HG03159 (cell line): ENCODE measurements at regions not wholly inside any gene's neighbourhood (a gene's known extent, or its start where the extent isn't known, plus 50 kb on each side); places are given as distances from the start of the nearest gene placed in this dataset.

Experiments used
- ATAC-seq: cut with Tn5 transposase; IDR thresholded peaks from one replicate; pipeline ENCODE4 v1.9.1; 2021; ENCODE audit warnings: mild to moderate bottlenecking, moderate library complexity; ENCODE audit not compliant: unreplicated experiment

DNA sequence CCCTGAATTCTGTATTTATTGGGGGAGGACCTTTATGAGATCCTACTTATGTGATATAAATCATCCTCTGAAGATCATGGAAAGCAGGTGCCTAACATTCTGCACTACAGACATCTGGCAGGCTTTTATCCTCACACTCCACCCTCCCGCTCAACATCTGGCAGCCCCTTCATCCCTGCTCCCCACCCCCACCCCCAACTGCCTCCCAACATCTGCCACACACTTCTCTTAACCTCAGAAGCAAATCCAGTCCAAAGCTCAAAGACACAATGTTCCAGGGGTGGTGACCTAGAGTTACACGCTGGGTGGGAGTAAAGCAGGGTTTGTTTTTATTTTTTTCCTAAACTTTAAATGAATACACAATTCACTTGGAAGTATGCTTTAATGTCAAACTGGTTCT is 184.5 kb upstream of the ATP11B start:
- ATAC-seq, result no peak

DNA sequence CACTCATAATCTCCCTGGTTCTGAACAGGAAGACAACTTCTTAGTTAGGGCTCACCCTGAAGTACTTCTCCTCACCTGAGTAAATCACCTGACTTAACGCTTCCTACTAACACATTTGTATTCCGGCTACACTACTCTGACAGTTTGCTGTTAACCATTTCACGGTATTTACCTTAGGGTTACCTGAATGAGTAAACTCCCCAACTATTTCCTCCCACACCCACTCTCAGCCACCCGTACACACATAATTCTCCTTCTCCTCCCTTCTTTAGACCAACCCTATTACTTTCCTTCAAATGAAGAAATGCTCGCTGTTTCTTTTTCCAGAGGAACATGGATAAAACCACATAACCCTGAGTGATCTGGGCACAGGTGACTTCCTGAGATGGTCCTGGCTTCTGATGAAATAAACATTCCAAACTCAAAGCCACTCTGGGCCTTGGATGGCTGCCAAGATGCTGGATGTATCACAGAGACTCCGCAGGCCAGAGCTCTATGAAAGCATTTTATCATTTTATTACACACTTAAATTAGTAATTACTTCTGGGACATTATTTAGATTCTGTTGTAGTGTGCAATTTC is 183.6 kb upstream of the ATP11B start:
- no peak for ATAC-seq

DNA sequence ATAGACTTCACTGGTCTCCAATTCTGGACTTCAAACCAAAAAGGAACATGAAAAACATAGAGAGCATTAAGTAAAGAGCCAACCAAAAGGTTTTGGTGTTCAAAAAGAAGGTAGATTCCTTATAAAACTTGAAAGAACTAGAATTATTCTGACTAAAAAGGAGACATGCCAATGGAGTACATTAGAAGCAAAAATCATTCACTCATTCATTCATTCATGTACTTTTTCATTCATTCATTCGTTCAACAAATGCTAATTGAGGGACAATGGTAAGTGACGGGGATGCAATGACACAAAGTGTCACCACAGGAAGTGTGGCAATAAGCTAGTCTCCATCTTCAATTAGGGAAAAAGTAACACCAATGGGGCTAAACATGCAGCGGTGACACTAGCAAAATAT is 181.0 kb upstream of the ATP11B start:
- ATAC-seq, result no peak

DNA sequence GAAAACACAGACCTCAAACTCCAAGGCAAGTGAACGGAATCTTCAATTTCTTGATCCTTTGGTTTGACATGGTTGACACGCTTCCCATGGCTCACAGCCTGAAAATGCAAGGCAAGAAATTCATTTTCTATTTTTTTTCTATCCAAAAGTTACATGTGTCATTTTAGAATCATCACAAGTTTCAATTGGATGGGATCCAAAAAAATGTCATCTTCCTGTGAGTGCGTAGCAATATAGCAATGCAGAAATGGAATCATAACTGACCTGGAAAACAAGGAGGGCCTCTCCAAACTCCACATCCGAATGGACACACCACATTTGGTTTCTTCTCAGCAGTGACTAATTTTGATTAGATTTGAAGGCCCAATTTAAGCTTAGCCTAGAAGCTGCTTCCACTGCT is 175.8 kb upstream of the ATP11B start:
- no peak for ATAC-seq

DNA sequence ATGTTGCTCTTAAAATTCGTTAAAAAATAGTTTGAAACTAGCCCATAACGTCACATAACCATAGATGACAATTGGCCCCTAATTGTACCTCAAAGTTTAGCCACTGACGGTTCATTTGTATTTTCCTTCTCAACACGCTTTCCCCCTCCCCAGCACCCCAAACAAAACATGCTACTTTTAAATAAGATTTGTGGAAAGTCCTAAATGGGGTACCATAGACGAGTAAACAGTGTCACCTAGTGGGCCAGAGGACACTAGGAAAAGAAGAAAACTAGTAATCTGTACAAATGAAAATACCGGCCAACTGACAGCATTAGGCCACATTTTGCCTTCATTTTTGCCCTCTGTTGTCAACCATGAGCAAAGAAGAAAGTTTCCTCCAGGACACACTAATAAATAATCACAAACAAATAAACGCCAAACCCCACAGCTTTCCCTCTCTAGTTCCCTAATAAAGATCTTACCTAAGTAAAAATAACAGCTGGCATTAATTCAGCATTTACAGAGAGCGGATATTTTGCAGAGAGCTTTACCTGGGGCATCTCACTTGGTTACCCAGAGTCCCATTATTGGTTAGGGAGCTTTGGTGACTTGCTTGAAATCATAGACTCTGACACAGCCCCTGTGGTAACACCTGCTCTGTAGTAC is 175.1 kb upstream of the ATP11B start:
- ATAC-seq, result no peak

DNA sequence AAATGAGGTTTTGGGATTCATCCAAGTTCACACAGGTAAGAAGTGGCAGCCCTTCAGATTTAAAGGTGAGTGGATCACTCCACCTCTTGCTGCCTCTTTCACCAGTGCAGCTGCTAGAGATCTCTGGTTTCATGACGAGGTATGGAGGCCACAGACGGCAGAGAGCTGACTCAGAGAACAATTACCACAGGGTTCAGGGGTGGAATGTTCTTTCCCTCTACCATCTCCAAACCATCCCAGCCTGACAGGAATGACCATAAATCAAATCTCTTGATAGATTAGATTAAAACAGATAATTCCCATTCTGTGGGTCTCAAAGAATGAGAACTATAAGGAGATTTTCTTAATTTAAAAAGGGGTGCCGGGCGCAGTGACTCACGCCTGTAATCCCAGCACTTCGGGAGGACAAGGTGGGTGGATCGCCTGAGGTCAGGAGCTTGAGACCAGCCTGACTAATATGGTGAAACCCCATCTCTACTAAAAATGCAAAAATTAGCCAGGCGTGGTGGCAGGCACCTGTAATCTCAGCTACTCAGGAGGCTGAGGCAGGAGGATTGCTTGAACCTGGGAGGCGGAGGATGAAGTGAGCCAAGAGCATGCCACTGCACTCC is 174.2 kb upstream of the ATP11B start:
- ATAC-seq, result no peak

DNA sequence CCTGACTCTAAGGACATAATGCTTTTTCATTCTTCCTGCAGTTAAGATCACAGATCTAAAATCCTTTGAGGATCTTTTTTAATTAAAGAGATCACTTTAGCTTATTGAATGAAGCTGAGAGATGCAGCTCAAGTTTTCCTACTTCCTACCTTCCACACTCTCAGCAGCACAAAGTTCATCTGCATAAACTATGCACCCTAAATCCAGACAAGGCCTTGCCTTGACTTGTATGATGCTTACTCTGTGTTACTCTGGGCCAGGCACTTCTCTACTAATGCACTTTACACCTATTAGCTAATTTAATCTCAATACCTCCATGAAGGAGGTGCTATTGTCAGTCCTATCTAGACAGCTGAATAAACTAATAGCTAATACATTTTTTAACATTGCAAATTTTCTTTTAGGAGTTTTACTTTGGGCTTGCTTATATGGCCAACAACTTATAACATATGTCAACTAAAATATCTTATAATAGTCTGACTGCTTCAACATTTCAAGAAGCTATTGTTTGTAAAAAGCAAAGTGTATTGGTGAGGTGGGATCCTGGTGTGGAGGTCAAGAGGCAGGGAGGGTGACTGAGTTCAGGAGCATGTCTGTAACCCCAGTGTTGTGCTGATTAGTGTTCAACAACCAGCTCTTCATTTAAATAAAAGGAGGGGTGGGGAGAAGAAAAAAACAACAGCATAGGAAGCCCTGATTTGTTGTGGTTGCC is 172.4 kb upstream of the ATP11B start:
- no peak for ATAC-seq

DNA sequence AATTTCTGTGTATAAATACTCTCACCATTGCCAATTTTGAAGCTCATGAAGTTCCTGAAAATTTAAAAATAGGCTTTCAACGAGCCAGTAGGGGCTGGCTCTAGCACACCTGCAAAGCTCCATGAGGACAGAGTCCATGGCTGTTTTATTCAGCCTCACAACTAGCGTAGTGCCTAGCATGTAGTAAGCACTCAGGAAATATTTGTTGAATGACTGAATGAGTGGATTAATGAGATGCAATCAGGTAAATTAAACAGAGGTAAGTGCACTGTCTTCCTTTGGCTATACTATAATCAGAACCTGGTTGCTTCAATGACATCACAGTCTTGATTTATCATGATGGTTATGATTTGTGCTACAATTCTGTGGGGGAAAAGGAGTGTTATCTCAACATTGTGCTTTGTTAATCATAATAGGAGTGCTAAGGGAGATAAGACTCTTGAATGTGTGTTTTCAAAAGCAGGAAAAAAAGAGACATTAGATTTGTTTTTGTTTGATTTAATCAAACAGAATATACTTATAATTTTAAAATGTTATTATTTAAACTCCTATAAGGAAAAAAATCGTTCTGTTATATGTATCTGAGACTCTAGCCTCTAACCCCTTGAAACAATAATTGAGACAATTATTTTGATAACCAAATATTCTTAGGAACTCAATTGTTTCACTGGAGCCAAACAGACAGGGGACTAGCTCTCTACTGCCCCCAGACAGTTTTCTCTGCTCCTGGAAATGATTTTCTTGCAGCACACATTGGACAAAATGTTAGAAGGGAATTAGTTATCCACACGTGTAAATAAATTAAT is 171.7 kb upstream of the ATP11B start:
- ATAC-seq, result no peak

DNA sequence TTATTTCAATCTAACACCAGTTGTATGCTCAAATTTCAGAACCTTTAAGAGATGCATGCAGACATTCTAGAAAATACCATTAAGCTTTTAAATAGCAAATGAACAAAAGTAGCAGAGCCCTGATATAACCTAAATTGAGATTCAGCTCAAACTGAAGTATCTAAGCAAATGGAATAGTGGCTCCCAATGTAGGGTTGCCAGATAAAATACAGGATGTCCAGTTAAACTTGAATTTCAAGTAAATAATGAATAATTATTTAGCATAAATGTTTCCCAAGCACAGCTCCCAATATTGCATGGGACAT is 171.1 kb upstream of the ATP11B start:
- no peak for ATAC-seq

DNA sequence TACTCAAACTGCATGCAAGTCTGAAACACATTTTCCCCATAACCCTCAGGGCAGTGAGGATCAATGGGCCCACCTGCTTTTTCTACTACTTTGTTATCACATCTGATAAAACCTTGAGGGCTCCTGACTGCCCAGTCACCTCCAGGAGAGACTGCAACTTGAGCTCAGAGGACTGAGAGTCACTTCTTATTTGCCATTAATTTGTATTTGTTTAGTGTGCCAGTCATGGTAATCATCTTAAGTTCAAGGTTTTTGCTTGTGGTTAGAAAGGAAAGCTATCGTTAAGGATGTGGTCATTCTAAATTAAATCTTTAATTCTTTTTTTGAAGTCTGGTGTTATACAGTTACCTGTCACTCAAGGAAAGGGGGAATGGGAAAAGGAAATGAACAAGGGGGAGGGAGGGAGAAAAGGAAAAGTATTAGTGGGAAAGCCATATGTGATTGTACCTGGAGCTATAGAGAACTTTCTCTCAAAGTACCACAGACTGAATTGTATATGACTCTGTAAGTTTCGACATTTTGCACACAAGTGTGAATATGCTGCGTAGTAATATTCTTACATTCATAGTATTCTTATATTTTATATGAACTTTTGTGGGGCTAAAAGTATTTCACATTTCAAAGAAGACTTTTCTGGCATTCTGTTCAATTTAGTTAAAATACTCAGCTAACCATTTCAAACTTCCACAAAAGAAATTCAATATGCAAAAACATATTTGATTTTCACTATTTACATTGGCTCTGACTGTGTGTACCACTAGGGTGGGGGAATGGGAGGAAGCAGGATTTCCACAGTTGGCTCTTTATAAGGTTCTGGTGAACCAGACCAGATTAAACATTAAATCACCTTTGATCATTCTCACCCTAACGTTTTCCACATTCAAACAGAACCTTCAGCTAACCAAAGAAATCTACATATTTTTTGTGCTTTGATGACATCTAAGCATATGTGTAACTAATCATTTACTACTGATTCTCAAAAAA is 166.5 kb upstream of the ATP11B start:
- ATAC-seq, result no peak

DNA sequence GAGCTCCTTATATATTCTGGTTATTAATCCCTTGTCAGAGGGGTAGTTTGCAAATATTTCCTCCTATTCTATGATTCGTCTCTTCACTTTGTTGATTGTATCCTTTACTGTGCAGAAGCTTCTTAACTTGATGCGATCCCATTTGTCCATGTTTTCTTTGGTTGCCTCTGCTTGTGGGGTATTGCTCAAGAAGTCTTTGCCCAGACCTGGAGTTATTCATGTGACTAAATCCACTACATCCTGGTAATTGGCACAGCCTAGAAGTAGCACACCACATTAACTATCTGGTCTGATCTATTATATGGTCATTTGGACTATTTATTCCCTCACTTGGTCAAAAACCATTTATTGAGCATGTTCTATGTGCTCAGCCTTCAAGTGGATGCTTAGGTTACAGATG is 164.8 kb upstream of the ATP11B start:
- ATAC-seq, result no peak

DNA sequence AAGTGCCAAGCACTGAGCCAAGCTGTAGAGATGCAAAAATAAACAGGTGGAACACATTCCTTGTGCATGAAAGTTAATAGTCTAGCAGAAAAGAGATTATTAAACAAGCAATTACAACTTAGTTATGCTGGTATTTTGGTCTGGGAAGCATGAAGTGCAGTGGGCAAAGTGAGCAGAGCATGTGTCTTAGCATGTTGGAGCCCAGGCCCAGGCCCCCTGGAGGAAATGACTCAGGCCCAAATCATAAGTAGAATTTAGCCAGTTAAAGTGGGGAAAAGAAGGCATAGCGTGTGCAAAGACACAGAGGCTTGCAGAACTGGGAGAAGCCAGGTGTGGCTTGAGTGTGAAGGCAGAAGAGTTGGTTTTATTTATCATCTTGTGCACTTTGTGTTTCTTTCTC is 163.8 kb upstream of the ATP11B start:
- ATAC-seq, result no peak

DNA sequence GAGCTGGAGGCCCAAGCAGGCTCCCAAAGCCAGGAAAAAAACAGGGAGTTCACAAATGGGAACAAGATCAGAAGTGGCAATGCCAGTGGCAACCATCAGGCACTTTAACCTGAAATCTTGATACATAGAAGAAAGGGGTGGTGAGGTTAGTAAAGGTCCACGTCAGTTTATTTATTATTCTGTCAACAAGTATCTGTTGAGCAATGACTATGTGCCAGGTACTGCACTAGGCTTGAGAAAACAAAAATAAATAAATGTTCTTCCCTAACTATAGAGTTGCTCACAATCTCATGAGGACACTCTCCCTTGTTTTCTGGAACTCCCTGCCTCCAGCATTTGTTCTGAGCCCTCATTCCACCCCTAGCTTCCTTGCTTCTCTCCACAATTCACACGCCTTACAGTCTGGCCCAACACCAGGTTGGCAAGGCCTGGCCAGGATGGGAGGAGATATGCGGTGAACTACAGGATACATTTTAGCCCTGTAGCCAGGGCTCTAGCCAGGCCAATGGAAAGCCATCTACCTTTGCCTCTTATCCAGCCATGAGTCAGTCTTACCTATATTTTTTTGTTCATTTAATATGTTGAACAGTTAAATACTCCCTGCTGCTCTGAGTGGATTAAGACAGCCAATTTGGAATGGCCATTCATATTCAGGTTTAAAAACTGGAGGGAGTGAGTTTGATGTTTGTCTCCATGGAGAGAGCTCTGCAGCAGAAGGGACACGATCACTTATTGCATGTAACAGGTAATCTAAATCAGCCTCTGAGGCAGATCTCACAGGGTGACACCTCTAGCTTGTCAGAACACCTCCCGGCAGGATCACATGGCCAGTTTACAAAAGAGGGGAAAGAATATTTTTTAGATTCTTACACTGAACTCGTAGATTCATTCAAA is 161.9 kb upstream of the ATP11B start:
- no peak for ATAC-seq

DNA sequence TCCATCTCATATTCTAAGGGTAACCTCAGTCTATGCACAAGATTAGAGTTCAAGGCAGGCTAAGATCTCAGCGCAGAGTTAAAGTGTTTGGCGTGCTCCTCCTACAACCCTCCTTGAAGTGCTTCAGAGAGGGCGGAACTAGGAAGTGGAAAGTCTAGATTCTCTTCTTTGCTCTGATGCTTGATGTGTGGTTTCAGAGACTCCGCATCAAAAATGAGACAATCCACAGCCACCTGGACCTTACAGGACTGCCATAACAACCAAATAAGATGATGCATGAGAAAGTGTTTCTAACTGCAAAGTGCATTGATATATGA is 161.3 kb upstream of the ATP11B start:
- ATAC-seq, result no peak

DNA sequence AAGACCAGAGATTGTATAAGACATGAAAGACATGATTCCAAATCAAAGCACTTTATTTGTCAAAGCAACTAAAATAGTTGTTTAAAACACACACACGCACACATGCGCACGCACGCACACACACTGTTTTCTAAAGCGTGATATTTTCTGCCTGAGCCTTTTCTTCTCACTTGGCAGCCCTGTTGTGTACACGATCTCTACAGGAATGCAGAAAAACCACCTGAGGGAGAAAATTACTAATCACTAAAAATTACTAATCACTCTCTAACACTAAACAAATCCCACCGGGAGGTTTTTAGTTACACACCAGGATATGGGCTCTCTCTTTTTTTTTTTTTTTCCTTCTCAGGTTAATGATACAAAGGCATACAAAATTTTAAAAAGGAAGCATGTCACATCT is 160.1 kb upstream of the ATP11B start:
- ATAC-seq, result no peak

DNA sequence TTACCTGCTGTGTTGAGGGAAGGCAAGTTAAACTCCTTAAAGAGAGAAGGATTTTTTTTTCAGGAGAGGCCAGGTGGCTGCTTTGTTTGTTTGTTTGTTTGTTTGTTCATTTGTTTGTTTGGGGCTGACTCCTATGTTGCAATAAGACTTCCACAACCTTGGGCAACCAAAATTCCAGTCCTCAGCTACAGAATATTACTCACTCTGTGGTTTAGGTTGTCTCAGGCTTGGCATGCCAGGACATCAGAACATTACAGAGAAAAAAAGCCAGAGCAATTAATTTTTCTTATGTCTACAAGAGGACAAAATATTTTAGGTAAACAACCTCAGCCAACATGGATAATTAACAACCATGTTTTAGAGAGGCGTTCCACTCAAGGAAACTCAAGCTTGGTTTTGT is 156.7 kb upstream of the ATP11B start:
- ATAC-seq, result no peak

DNA sequence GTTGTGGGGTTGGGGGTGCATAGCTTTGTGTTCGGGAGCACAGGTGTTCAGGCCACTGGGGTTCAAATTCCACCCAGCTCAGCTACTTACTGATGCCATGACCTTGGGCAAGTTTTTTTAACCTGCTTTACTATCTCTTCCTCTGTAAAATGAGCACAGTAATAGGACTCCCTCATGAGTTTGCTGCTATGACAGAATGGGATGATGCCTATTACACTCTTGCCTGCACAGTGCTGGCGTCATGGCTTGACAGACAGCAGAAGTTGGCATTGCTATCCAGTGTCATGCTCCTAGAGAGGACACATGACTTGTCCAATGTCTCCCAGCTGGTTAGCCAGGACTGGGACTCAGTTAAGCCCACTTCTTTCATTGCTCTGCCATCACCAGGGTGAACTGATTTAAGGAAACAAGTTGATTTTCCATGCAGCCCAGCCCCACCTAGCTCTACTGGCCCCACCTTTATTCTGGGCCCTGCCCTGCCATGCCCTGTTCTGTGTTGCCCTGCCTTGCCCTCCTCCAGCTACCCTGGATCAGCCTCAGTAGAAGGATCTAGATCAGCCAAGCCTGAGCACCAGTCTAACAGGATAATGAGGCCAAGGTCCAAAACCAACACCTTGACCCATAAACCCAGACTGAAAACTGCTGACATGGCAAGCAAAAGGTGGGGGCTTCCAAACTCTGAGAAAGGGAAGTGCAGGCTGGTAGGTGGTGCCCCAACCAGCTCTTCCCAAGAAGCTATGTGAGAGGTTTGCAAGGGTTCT is 155.8 kb upstream of the ATP11B start:
- ATAC-seq, result no peak

DNA sequence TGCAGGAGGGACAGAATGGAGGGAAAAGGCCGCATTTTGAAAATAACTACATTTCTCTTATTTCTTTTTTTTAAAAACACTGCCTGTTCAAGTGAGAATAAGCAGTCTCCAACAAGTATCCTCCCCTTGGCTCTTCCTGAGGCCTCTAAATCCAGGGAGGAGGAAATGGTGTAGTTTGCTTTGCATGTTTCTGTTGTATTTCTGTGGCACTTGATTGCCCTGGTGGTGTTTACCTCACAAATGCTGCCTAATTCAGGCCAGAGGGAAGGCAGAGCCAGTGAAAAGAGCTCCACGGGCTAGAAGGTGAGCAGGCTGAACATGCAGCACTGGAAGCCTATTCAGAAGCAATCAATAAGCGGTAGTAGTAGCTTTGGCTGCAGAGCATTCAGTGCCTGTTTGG is 149.3 kb upstream of the ATP11B start:
- no peak for ATAC-seq
